Aorta (tissue), 5 donors: ENCODE measurements at regions not wholly inside any gene's neighbourhood (a gene's known extent, or its start where the extent isn't known, plus 50 kb on each side); places are given as distances from the start of the nearest gene placed in this dataset.
"Not testable (repeated sequence)": the region's sequence is repeated elsewhere in the genome, so short reads cannot be mapped to it uniquely, and the experiment has no call there.

Experiments used
- ATAC-seq: fragments of 200-7000 bp; cut with Tn5 transposase; one replicate; pipeline ENCODE4 v1.9.1; 2022; ENCODE audit warnings: moderate library complexity; ENCODE audit not compliant: low FRiP score
- DNase-seq, 2 donors: peaks; one replicate each; pipeline ENCODE4 v3.0.0-alpha.2; 2020
- H3K27ac ChIP-seq, 2 donors: one replicate each; pipeline ENCODE4 v1.5.1; 2013; ENCODE audit warnings: low read length in 2 of 2, mild to moderate bottlenecking in 2 of 2, moderate library complexity in 2 of 2, control low read depth in 1 of 2, inconsistent platforms in 1 of 2, low read depth in 1 of 2
- H3K27me3 ChIP-seq, 2 donors: one replicate each; pipeline ENCODE4 v1.6.1; 2013; ENCODE audit warnings: control low read depth in 1 of 2, low read length in 1 of 2, mild to moderate bottlenecking in 1 of 2, moderate library complexity in 1 of 2; ENCODE audit not compliant: insufficient read depth in 2 of 2, control insufficient read depth in 1 of 2
- H3K36me3 ChIP-seq, 2 donors: one replicate each; pipeline ENCODE4 v1.6.1; 2013; ENCODE audit warnings: control low read depth in 1 of 2, low read length in 1 of 2, mild to moderate bottlenecking in 1 of 2; ENCODE audit not compliant: insufficient read depth in 2 of 2, control insufficient read depth in 1 of 2
- H3K4me1 ChIP-seq, 2 donors: one replicate each; pipeline ENCODE4 v1.6.1; 2013; ENCODE audit warnings: low read length in 2 of 2, control low read depth in 1 of 2, mild to moderate bottlenecking in 1 of 2, moderate library complexity in 1 of 2; ENCODE audit not compliant: insufficient read depth in 2 of 2, control insufficient read depth in 1 of 2
- H3K4me3 ChIP-seq, 2 donors: one replicate each; pipeline ENCODE4 v1.5.1; 2013; ENCODE audit warnings: low read length in 2 of 2, control low read depth in 1 of 2, mild to moderate bottlenecking in 1 of 2
- H3K9me3 ChIP-seq: one replicate; pipeline ENCODE4 v1.6.1; 2013; ENCODE audit warnings: mild to moderate bottlenecking, low read length; ENCODE audit not compliant: control insufficient read depth
- WGBS, 2 donors: extraction: QIAGEN DNeasy Blood & Tissue Kit; methylation state at CpG; one replicate each; pipeline ENCODE4 v1.1.7; 2013; 5-methylcytosine and 5-hydroxymethylcytosine counted together
- intact Hi-C, 2 donors: fragments of 100-400 bp; cut with DNase I; formaldehyde crosslinking; loops; one replicate each; pipeline versions ENCODE4 v1.14.2 to v1.15.0; 2022
- donor health status: healthy with polysubstance abuse.
- donor health status: Bipolar disorder and iron deficiency.
- donor health status: DM: no; HTN: no; CAD: no.
- donor health status: DM: no; HTN: no; CAD: no.
- donor health status: DM: yes; HTN: yes; CAD: no.

DNA sequence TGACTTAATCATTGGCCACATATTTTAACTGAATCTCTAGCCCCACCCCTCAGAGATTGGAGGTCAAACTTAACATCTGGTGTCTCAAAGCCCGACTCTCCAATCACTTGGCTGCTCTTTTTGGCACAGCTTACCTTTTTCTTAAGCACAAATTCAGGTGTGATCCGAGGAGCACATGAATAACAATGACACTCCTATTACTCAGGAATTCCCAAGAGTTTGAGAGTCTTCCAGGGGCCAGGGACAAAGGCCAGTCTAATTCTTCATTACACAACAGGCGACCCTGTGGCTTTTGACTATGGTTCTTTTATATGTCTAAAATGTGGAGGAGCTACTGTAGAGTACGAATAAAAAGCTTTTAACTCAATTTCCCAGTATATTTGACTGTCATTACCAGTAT, 190.7 kb upstream of the FAM240B start:
- H3K4me3 ChIP-seq, H3K4me1 ChIP-seq, H3K36me3 ChIP-seq, DNase-seq, ATAC-seq, H3K27ac ChIP-seq, H3K27me3 ChIP-seq, intact Hi-C loops, H3K9me3 ChIP-seq: not testable (repeated sequence)
- WGBS, 2 donors = 61 to 71% methylated on average over 3 to 4 of the region's 4 CpGs

DNA sequence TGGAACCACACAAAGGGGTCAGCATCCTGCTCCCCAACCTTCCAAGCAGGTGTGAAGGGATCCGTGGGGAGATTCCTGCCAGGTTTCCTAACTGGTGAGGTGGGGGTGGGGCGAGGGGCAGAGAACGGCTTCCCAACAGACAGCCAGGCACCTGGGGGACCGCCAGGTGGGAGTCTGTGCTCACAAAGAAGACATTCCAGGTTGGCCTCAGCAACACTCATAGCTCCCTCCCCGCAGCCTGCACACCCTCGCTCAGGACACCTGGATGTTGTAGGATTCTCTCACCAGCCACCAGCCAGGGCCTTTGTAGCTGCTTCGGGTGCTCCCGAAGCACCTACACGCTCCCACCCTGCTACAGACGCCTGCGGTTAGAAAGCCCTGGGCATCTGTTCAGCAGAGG, 184.8 kb upstream of the FAM240B start:
- DNase-seq, H3K4me1 ChIP-seq, H3K9me3 ChIP-seq, H3K27ac ChIP-seq, intact Hi-C loops, H3K36me3 ChIP-seq, H3K27me3 ChIP-seq, H3K4me3 ChIP-seq, ATAC-seq: not testable (repeated sequence)
- no CpG with 5 or more reads among the region's 11 CpGs for WGBS, 2 donors

DNA sequence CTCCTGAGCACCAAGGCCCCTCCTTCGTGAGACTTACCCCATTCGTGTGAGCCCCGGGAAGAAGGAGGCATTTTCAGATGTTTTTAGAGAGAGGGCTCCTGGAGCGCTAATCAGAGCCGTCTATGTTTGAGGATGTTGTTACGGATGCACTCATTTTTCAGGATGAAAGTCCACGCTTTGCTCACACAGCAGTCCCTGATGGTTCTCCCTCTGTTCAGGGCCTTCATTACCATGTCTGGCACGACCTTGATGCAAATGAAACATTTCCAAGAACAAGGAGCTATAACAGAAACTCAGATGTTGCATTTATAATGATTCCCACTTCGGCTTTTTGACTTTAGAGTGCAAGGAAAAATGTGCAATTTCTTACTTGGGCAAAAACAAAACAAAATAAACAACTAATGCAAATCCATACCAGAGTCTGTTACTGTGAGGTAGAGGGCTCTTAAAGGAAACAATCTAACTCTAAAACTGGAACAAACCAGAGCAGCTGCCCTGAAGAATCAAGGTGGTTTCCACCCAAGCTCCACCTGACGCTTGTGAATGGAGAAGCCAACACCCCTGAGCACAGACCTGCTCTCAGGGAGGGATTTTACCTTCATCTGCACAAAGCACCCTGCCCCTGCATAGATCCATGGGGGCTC, 181.7 kb upstream of the FAM240B start:
- H3K9me3 ChIP-seq, H3K4me1 ChIP-seq, H3K36me3 ChIP-seq, intact Hi-C loops, H3K27me3 ChIP-seq, H3K27ac ChIP-seq, ATAC-seq, DNase-seq, H3K4me3 ChIP-seq: not testable (repeated sequence)
- WGBS, 2 donors = no CpG with 5 or more reads among the region's 10 CpGs

DNA sequence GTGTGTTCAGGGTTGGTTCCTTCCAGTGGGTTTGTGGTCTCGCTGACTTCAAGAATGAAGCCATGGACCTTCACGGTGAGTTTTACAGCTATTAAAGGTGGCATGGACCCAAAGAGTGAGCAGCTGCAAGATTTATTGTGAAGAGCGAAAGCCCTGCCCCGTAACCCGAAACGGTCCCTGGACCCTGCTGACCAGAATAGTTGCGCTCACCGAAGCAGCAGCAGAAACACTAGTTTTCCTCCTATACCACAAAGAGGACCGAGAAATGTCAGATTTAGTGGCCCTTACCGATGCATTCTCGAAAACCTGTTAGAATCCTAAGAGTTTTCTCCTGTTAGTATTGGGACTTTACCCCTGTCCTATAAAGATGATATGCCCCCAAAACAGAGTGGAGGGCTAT, 176.5 kb upstream of the FAM240B start:
- H3K36me3 ChIP-seq, DNase-seq, H3K27me3 ChIP-seq, intact Hi-C loops, H3K27ac ChIP-seq, H3K9me3 ChIP-seq, H3K4me1 ChIP-seq, H3K4me3 ChIP-seq, ATAC-seq: not testable (repeated sequence)
- WGBS, 2 donors = 98 to 100% methylated on average over 3 to 9 of the region's 11 CpGs

DNA sequence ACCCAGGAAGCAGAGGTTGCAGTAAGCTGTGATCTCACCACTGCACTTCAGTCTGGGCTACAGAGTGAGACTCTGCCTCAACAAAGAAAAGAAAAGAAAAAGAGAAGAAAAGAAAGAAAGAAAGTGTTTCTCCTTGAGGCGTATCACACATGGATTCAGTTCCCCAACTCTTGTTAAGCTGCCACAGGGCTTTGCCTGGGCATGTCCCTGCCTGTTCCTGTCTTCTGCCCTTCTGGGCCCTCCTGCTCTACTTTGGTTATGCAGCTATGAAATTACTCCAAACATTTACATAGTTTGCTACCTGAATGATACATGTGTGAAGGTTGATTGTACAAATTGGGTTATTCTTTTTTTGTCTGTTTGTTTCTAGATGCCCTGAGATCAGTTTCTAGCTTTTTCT, 175.3 kb upstream of the FAM240B start:
- H3K9me3 ChIP-seq, H3K4me1 ChIP-seq, H3K4me3 ChIP-seq, H3K36me3 ChIP-seq, DNase-seq, H3K27me3 ChIP-seq, H3K27ac ChIP-seq, ATAC-seq, intact Hi-C loops: not testable (repeated sequence)
- WGBS, 2 donors = no CpG with 5 or more reads among the region's 1 CpG

DNA sequence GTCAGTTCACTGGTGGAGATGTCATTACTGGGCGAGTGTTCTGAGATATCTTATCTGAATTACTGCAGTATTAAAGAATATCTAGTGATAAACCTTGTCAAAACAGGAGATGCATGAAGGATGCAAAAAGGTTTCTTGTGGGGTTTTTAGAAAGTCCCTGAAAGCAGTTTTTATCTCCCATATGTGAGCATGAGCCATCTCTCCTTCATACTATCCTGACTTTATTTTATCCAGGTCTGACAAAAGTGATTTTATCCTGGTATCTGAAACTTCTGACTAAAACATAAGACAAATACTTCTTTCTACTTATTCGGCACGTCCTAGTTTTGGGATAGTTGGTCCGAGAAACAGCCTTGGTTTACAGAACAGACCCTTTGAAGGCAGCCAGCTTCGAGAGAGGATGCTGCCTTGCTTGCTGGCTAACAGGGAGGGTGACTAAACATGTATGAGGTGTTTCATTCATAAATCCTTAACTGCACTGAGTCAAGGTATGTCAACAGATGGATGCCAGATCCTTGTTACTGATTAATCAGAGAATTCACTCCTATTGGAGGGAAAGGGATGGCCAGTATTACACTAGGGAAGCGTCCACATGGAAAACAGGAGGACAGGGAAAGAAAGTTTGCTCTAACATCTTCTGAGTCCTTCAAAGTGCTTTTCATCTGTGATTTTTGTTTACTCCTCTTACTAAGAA, 172.8 kb upstream of the FAM240B start:
- H3K4me1 ChIP-seq, H3K9me3 ChIP-seq, H3K36me3 ChIP-seq, DNase-seq, H3K27me3 ChIP-seq, intact Hi-C loops, H3K27ac ChIP-seq, H3K4me3 ChIP-seq, ATAC-seq: not testable (repeated sequence)
- WGBS, 2 donors = 76% methylated on average over 4 of the region's 6 CpGs; no CpG with 5 or more reads in 1 of the 2 donors

DNA sequence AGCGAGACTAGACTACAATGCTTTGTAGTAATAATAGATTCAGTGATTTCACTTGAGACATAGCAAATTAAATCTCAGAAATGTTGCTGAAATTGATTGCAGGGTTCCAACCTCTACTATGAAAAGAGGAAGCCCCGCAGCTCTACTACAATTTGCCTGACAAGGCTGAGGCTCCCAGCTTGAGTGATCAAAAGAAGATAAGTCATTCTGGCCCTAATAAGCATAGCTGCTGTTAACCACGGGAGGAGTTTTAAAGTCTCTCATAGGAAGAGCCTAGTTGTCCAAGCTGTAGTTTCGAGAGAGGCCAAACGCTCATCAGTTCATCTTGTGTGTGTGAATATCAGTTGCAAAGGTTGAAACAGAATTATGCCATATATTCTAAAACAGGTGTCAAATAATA, 166.1 kb upstream of the FAM240B start:
- ATAC-seq, H3K4me3 ChIP-seq, H3K36me3 ChIP-seq, H3K27me3 ChIP-seq, H3K27ac ChIP-seq, H3K9me3 ChIP-seq, intact Hi-C loops, H3K4me1 ChIP-seq, DNase-seq: not testable (repeated sequence)
- WGBS, 2 donors = 60 to 67% methylated on average over 1 of the region's 5 CpGs

DNA sequence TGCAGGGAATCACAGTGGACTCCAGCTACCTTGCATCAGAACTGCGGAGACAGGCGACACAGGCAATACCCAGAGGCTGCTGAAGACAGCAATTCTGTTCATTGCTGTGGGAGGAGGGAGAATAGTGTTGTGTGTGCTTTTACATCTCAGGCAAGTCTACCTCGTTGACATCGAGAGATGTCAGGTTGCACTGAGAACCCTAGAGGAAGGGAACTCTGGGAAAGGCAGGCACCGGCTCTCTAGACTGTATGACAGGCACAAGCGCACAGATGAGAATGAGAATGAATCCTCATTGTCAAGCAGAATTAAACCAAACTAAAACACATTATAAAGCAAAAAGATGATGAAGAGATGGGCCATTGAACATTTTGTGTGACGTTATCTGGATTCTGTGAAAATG, 155.7 kb upstream of the FAM240B start:
- H3K27me3 ChIP-seq, intact Hi-C loops, H3K9me3 ChIP-seq, H3K4me1 ChIP-seq, H3K27ac ChIP-seq, H3K36me3 ChIP-seq, ATAC-seq, H3K4me3 ChIP-seq: not testable (repeated sequence)
- peak in 1 of 2 donors; percentile 6 for DNase-seq
- 81 to 85% methylated on average over 7 of the region's 7 CpGs for WGBS, 2 donors

DNA sequence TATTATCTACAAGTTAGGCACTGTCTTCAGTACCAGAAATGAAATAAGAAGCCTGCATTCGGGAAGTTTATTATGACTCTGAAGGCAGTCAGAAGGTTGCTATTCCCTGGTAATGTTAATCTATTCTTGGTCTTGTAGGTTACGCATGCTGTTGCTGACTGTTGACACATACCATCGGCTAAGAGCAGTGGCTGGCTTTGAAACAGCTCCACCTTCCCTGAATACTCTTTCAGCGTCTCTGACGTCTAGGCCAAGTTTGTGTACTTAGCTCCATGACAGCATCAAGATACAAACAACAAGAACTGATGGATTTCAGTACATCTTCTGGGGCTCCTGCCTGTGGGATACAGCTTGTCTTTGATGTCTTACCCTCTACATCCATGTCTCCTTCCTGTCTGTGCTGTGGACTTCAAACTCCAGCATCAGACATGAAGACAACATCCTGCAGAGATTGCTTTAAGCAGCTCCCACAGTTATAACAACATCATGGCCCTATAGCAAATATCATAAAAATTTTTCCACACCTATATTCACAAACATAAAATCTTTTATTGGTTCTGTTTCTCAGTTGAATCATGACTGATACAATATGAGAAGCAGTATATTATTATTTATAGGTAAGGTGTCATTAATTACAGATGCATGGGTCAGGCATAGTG, 151.5 kb upstream of the FAM240B start:
- WGBS, 2 donors = 48 to 95% methylated on average over 2 of the region's 5 CpGs
- H3K27me3 ChIP-seq, H3K27ac ChIP-seq, H3K4me3 ChIP-seq, H3K4me1 ChIP-seq, ATAC-seq, H3K36me3 ChIP-seq, intact Hi-C loops, H3K9me3 ChIP-seq, DNase-seq: not testable (repeated sequence)
